Kidney (tissue), 13 donors: ENCODE measurements at regions not wholly inside any gene's neighbourhood (a gene's known extent, or its start where the extent isn't known, plus 50 kb on each side); places are given as distances from the start of the nearest gene placed in this dataset.

Experiments
- DNase-seq, 5 donors: peaks; one replicate each; pipeline ENCODE4 v3.0.0-alpha.2; 2013 to 2020
- FAIRE-seq: peaks from 2 replicates; lab custom pipeline; 2012; peaks lifted over from hg19 to GRCh38; lab: Jason Lieb, UNC
- H3K27ac ChIP-seq, 2 donors: one replicate each; pipeline ENCODE4 v1.7.0; 2013; ENCODE audit warnings: low read depth in 2 of 2, low read length in 2 of 2, inconsistent platforms in 1 of 2
- H3K27me3 ChIP-seq: one replicate; pipeline ENCODE4 v1.7.1; 2013; ENCODE audit warnings: low read length, inconsistent platforms; ENCODE audit not compliant: control insufficient read depth, insufficient read depth
- H3K36me3 ChIP-seq, 3 donors: one replicate each; pipeline versions ENCODE4 v1.7.0 to v1.7.1; 2013; ENCODE audit warnings: low read length in 3 of 3, control low read depth in 1 of 3, inconsistent platforms in 1 of 3; ENCODE audit not compliant: insufficient read depth in 3 of 3, control insufficient read depth in 2 of 3
- H3K4me1 ChIP-seq, 3 donors: one replicate each; pipeline versions ENCODE4 v1.7.0 to v1.7.1; 2013; ENCODE audit warnings: low read length in 3 of 3, inconsistent platforms in 1 of 3, low read depth in 1 of 3; ENCODE audit not compliant: control insufficient read depth in 2 of 3, insufficient read depth in 2 of 3
- H3K4me3 ChIP-seq, 3 donors: one replicate each; pipeline versions ENCODE4 v1.7.0 to v1.8.1; 2013; ENCODE audit warnings: low read length in 3 of 3, control low read depth in 1 of 3, inconsistent platforms in 1 of 3
- H3K9ac ChIP-seq, 3 donors: one replicate each; pipeline versions ENCODE4 v1.7.0 to v1.7.1; 2013; ENCODE audit warnings: low read length in 3 of 3, control low read depth in 1 of 3, inconsistent platforms in 1 of 3
- H3K9me3 ChIP-seq, 3 donors: one replicate each; pipeline versions ENCODE4 v1.7.0 to v1.7.1; 2013; ENCODE audit warnings: low read length in 3 of 3, control low read depth in 1 of 3, inconsistent platforms in 1 of 3; ENCODE audit not compliant: control insufficient read depth in 2 of 3, insufficient read depth in 1 of 3
- intact Hi-C: fragments of 100-400 bp; cut with DNase I; formaldehyde crosslinking; loops from one replicate; pipeline ENCODE4 v1.11.1; 2022
- TF ChIP-seq, protein P1 (sequence below): IDR thresholded peaks from 3 replicates; pipeline ENCODE4 v1.5.1; 2012; ENCODE audit warnings: mild to moderate bottlenecking, moderate library complexity, borderline replicate concordance; ENCODE audit not compliant: insufficient read depth; ENCODE audit errors: extremely low read depth
- donor health status: control.
- donor health status: control.
- donor health status: control.
- donor health status: control.
- donor health status: control.
- donor health status: DM: yes; HTN: yes; CAD: no.
- donor health status: Normal renal cell carcinoma (clear cell type).

DNA sequence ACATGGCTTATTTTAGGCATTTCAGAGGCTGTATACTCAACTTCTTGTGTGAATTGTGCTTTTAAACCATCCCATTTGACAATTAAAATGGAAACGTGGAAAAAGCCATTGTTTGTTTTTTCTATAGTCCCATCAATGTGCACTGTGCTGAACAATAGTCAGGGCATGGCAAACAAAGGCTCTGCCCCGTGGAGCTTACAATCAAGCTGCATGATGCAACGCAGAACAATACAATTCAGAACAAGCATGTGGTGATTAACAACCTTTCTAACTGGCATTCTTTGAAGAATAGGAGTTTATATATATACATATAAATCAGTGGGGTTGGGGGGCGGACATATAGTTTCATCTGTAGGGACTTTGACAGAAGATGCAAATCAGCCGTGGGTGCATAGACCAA is 2125.4 kb upstream of the WWC1 start:
- Histone ChIP-seq H3K27ac (no peak overlapping the region), H3K9ac (no peak overlapping the region), H3K36me3 (no peaks in the 10 kb centered on the region), H3K4me1 (no peaks in the 10 kb centered on the region), H3K4me3 (no peak overlapping the region), H3K27me3 (no peaks in the 10 kb centered on the region), H3K9me3 (no peaks in the 10 kb centered on the region)
- intact Hi-C loops: no loop called here
- DNase-seq: no peak
- TF ChIP-seq, protein P1, sequence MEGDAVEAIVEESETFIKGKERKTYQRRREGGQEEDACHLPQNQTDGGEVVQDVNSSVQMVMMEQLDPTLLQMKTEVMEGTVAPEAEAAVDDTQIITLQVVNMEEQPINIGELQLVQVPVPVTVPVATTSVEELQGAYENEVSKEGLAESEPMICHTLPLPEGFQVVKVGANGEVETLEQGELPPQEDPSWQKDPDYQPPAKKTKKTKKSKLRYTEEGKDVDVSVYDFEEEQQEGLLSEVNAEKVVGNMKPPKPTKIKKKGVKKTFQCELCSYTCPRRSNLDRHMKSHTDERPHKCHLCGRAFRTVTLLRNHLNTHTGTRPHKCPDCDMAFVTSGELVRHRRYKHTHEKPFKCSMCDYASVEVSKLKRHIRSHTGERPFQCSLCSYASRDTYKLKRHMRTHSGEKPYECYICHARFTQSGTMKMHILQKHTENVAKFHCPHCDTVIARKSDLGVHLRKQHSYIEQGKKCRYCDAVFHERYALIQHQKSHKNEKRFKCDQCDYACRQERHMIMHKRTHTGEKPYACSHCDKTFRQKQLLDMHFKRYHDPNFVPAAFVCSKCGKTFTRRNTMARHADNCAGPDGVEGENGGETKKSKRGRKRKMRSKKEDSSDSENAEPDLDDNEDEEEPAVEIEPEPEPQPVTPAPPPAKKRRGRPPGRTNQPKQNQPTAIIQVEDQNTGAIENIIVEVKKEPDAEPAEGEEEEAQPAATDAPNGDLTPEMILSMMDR: no peak
- FAIRE-seq: no peak

DNA sequence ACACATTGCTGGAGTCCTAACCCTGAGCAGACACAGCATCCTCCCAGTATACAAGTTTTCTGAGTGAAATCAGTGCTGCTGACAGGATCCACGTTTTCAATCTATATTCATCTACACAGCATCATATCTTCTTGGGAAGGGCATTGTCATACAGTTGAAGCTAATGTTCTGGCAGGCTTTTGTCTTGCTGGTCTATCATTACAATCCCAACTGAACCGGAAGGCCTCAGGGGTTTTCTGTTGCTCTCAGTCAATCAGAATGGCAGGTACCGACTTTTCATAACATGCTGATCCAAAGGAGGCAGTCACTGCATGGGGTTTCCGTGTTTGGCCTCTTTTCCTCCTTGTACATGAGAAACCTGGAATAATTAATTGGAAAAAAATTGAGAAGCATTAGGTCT is 2118.8 kb upstream of the WWC1 start:
- Histone ChIP-seq H3K36me3 (no peaks in the 10 kb centered on the region), H3K27me3 (no peaks in the 10 kb centered on the region), H3K4me1 (no peaks in the 10 kb centered on the region), H3K4me3 (no peak overlapping the region), H3K27ac (no peak overlapping the region), H3K9me3 (no peaks in the 10 kb centered on the region), H3K9ac (no peak overlapping the region)
- TF ChIP-seq, protein P1: no peak
- intact Hi-C loops: no loop called here
- FAIRE-seq (no peak), DNase-seq (no peak)

DNA sequence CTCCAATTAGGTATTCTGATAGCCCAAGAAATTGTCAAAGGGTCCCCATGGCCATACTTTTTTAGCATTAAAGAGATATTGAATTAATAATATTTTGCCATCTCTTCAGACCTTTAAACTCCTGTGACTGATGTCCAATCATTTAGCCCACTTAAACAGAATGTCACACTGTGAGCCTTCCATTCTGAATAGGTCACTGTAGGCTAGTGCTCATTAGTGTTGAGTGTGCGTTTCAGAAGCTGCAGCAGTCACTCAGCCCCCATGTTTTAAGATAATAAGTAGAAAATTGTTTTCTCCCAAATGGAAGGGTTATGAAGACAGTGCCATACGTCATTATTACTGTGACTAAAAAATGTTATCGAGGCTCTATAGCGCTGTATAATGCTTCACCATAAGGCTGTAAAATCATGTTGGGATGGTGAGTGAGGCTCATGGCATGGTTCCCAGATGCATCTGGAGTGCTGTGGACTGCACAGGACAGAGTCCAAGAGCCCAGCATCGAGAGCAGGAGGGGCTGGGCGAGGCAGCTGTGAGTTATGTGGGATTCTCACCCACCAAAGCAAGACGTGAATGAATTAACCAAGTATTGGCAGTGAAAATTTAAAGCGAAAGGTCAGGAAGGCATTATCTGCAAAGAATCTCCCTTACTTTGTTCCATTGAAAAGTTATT is 2112.9 kb upstream of the WWC1 start:
- no peak overlapping the region for H3K4me3 ChIP-seq
- no peaks in the 10 kb centered on the region for H3K9me3 ChIP-seq
- no peaks in the 10 kb centered on the region for H3K4me1 ChIP-seq
- DNase-seq (no peak), FAIRE-seq (no peak)
- H3K27ac ChIP-seq: no peak overlapping the region
- no peaks in the 10 kb centered on the region for H3K27me3 ChIP-seq
- H3K36me3 ChIP-seq: no peaks in the 10 kb centered on the region
- no peak overlapping the region for H3K9ac ChIP-seq
- TF ChIP-seq, protein P1: no peak
- intact Hi-C loops: no loop called here

DNA sequence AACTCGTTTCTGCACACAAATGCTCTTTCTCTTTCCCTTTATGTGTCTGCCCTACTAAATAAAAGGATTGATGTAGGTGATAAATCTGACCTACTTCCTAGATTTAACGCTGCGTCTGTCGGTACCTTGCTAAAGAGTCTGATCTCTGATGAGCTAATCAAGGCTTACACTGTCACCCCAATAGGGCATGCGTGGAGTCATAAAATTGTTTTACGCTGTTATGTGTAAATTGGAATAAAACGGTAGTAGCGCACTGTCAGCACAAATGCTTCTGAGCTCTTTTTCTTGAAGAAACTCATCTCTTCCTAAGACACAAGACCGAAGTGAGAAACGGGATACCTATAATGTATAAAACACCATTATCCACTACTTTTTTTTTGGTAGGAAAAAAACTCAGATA is 2106.3 kb upstream of the WWC1 start:
- FAIRE-seq: no peak
- intact Hi-C loops: no loop called here
- TF ChIP-seq, protein P1: no peak

More for the DNA sequence above, 2106.3 kb upstream of the WWC1 start:
- Histone ChIP-seq H3K9me3 (no peaks in the 10 kb centered on the region), H3K36me3 (no peaks in the 10 kb centered on the region), H3K4me3 (no peak overlapping the region), H3K27me3 (no peaks in the 10 kb centered on the region), H3K4me1 (no peaks in the 10 kb centered on the region), H3K9ac (no peak overlapping the region), H3K27ac (no peak overlapping the region)
- DNase-seq: no peak
